ENCODE measurements at regions not wholly inside any gene's neighbourhood (a gene's known extent, or its start where the extent isn't known, plus 50 kb on each side); places are given as distances from the start of the nearest gene placed in this dataset.

DNA sequence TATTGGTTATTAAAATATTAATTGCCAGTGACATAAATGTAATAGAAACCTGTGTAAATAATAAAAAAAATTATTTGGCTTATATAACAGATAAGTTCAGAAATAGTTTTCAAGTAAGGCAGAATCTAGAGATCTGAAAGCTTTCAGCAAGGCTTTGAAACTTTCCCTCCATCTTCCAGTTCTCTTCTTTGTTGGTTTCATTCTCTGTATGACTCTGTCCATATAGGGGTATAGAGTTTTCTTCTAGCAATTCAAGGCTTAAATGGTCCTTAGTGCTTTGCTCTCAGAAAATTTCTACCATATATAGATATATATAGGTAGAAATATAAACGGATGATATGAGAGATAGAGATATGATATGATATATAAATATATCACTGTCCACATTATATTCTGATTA lies 160.5 kb upstream of the GABRA2 start:
- no peaks in the 10 kb centered on the region for H3K9me3 ChIP-seq (replicated peaks in 1 of 2; ENCODE audit: control insufficient read depth in 1 of 2, insufficient read depth in 1 of 2, low read length in 2 of 2)
- no peak overlapping the region for H3K4me2 ChIP-seq (replicated peaks; ENCODE audit: extremely low read depth, low read length, poor library complexity, severe bottlenecking)
- H3K4me3 Mint-ChIP-seq: no peak overlapping the region
- no CpG with 5 or more reads among the region's 1 CpG for WGBS (ENCODE audit: insufficient coverage)
- H3K36me3 Mint-ChIP-seq: no peaks in the 10 kb centered on the region
- no peaks in the 10 kb centered on the region for H3K4me1 Mint-ChIP-seq
- no peak for DNase-seq
- no peaks in the 10 kb centered on the region for H4K20me1 ChIP-seq (ENCODE audit: insufficient read depth, low read length)
- intact Hi-C loops (cut with micrococcal nuclease): no loop called here
- TF ChIP-seq, protein P1, sequence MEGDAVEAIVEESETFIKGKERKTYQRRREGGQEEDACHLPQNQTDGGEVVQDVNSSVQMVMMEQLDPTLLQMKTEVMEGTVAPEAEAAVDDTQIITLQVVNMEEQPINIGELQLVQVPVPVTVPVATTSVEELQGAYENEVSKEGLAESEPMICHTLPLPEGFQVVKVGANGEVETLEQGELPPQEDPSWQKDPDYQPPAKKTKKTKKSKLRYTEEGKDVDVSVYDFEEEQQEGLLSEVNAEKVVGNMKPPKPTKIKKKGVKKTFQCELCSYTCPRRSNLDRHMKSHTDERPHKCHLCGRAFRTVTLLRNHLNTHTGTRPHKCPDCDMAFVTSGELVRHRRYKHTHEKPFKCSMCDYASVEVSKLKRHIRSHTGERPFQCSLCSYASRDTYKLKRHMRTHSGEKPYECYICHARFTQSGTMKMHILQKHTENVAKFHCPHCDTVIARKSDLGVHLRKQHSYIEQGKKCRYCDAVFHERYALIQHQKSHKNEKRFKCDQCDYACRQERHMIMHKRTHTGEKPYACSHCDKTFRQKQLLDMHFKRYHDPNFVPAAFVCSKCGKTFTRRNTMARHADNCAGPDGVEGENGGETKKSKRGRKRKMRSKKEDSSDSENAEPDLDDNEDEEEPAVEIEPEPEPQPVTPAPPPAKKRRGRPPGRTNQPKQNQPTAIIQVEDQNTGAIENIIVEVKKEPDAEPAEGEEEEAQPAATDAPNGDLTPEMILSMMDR (IDR thresholded peaks at IDR 0.05): no peak
- no peak overlapping the region for H3K27ac ChIP-seq (ENCODE audit: low read depth in 1 of 2, low read length in 2 of 2)
- no peaks in the 10 kb centered on the region for H3K27me3 Mint-ChIP-seq (ENCODE audit: low read depth in 3 of 3)
- H3K9ac ChIP-seq (ENCODE audit: insufficient read depth, low read length, poor library complexity, severe bottlenecking): no peak overlapping the region
- no peaks in the 10 kb centered on the region for H3K27me3 ChIP-seq (ENCODE audit: control insufficient read depth in 2 of 2, insufficient read depth in 2 of 2, low read length in 2 of 2)
- no peak overlapping the region for H3K4me3 ChIP-seq (replicated peaks in 1 of 3; ENCODE audit: low read depth in 2 of 3, low read length in 3 of 3)
- H3K4me1 ChIP-seq (ENCODE audit: control insufficient read depth in 1 of 2, insufficient read depth in 2 of 2, low read length in 2 of 2): no peaks in the 10 kb centered on the region
- H3K9me3 Mint-ChIP-seq: no peaks in the 10 kb centered on the region
- no peaks in the 10 kb centered on the region for H3K79me2 ChIP-seq (ENCODE audit: insufficient read depth, low read length)
- no peak overlapping the region for H3K27ac Mint-ChIP-seq
- H2AFZ ChIP-seq (ENCODE audit: insufficient read depth, low read depth, low read length, poor library complexity, severe bottlenecking): no peak overlapping the region
- H3K36me3 ChIP-seq (replicated peaks in 1 of 2; ENCODE audit: control insufficient read depth in 1 of 2, insufficient read depth in 2 of 2, low read length in 2 of 2): no peaks in the 10 kb centered on the region

DNA sequence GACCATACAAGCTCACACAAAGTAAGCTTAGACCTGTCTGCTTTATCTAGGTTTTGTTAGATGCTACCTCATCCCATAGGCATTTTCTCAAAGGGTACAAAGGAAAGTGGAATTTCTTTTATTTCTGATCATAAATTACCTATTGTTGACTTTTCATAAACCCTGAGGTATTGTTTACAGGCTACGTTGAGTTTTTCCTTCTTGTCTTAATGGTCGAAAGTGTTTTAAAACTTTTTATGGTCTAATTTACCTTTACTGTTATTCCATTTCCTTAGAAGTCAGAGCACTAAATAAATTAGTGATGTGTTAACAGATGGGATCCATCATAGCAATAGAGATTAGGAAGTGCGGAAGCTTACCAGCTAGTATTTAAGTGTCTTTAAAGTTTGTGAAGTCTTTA lies 159.2 kb upstream of the GABRA2 start:
- WGBS (ENCODE audit: insufficient coverage): no CpG with 5 or more reads among the region's 3 CpGs
- Histone ChIP-seq H2AFZ (ENCODE audit: insufficient read depth, low read depth, low read length, poor library complexity, severe bottlenecking) (no peak overlapping the region), H3K27ac (ENCODE audit: low read depth in 1 of 2, low read length in 2 of 2) (no peak overlapping the region), H3K4me2 (replicated peaks; ENCODE audit: extremely low read depth, low read length, poor library complexity, severe bottlenecking) (no peak overlapping the region), H3K9ac (ENCODE audit: insufficient read depth, low read length, poor library complexity, severe bottlenecking) (no peak overlapping the region), H3K4me3 (replicated peaks in 1 of 3; ENCODE audit: low read depth in 2 of 3, low read length in 3 of 3) (no peak overlapping the region), H3K36me3 (replicated peaks in 1 of 2; ENCODE audit: control insufficient read depth in 1 of 2, insufficient read depth in 2 of 2, low read length in 2 of 2) (no peaks in the 10 kb centered on the region), H3K9me3 (replicated peaks in 1 of 2; ENCODE audit: control insufficient read depth in 1 of 2, insufficient read depth in 1 of 2, low read length in 2 of 2) (no peaks in the 10 kb centered on the region), H3K4me1 (ENCODE audit: control insufficient read depth in 1 of 2, insufficient read depth in 2 of 2, low read length in 2 of 2) (no peaks in the 10 kb centered on the region), H3K27me3 (ENCODE audit: control insufficient read depth in 2 of 2, insufficient read depth in 2 of 2, low read length in 2 of 2) (no peaks in the 10 kb centered on the region), H3K79me2 (ENCODE audit: insufficient read depth, low read length) (no peaks in the 10 kb centered on the region), H4K20me1 (ENCODE audit: insufficient read depth, low read length) (no peaks in the 10 kb centered on the region)
- no peaks in the 10 kb centered on the region for H3K27me3 Mint-ChIP-seq (ENCODE audit: low read depth in 3 of 3)
- no peaks in the 10 kb centered on the region for H3K9me3 Mint-ChIP-seq
- H3K36me3 Mint-ChIP-seq: no peaks in the 10 kb centered on the region
- H3K27ac Mint-ChIP-seq: no peak overlapping the region
- H3K4me1 Mint-ChIP-seq: no peaks in the 10 kb centered on the region
- intact Hi-C loops (cut with micrococcal nuclease): no loop called here
- DNase-seq: no peak
- H3K4me3 Mint-ChIP-seq: no peak overlapping the region
- TF ChIP-seq, protein P1 (IDR thresholded peaks at IDR 0.05): no peak
